IPS-18a (cell line): ENCODE measurements at regions not wholly inside any gene's neighbourhood (a gene's known extent, or its start where the extent isn't known, plus 50 kb on each side); places are given as distances from the start of the nearest gene placed in this dataset.

ENCODE experiments used
- H3K27ac ChIP-seq: one replicate; pipeline ENCODE4 v1.5.1; 2013; ENCODE audit warnings: low read length
- H3K27me3 ChIP-seq: one replicate; pipeline ENCODE4 v1.6.1; 2013; ENCODE audit warnings: mild to moderate bottlenecking, low read length; ENCODE audit not compliant: control insufficient read depth, insufficient read depth
- H3K36me3 ChIP-seq: one replicate; pipeline ENCODE4 v1.6.1; 2013; ENCODE audit warnings: low read depth, low read length; ENCODE audit not compliant: control insufficient read depth
- H3K4me1 ChIP-seq: one replicate; pipeline ENCODE4 v1.6.1; 2013; ENCODE audit warnings: low read depth, low read length; ENCODE audit not compliant: control insufficient read depth
- H3K4me3 ChIP-seq: one replicate; pipeline ENCODE4 v1.5.1; 2013; ENCODE audit warnings: low read length
- H3K9ac ChIP-seq: one replicate; pipeline ENCODE4 v1.6.1; 2013; ENCODE audit warnings: mild to moderate bottlenecking, low read length, moderate library complexity
- H3K9me3 ChIP-seq: one replicate; pipeline ENCODE4 v1.6.1; 2013; ENCODE audit warnings: low read depth, low read length; ENCODE audit not compliant: control insufficient read depth

DNA sequence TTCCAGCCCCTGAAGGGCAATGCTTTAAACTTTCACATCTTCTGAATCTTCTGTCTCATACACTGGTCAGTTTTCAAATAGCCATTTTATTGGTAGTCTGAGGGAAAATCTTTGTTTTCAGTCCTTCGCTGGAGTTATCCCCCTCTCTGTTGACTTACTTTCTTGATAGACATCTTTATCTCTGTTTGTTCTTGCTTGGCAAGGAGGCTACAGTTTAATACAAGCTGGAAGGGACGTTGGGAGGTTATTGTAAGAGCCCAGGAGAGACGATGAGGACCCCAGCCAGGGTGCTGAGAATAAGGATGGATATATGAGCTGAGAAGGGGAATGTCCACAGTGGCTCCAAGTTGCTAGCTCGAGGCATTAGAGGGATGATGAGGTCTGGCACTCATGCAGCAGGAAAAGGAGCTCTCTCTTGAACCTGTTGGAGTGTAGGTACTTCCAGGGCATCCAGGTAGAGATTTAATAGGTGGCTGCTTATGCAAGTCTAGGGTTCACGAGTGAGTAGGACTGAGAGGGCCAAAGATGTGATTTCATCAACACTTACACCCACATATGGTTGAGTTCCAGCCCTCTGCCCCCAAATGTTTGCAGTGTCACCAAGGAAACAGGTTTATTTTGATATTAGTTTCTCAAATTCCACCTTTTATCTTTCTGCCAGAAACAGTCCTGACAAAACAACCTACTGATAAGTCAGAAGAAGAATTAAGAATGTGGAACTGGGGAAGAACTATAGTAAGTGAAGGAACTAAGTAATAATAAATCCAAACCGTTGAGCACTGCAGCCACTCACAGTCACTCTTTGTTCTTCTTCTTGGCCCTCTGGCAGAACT is 237.3 kb upstream of the PROX1 start:
- no peak overlapping the region for H3K9ac ChIP-seq
- no peaks in the 10 kb centered on the region for H3K36me3 ChIP-seq
- H3K4me3 ChIP-seq, result no peak overlapping the region
- no peaks in the 10 kb centered on the region for H3K4me1 ChIP-seq
- H3K9me3 ChIP-seq, result no peaks in the 10 kb centered on the region
- H3K27ac ChIP-seq, result no peak overlapping the region
- no peaks in the 10 kb centered on the region for H3K27me3 ChIP-seq

DNA sequence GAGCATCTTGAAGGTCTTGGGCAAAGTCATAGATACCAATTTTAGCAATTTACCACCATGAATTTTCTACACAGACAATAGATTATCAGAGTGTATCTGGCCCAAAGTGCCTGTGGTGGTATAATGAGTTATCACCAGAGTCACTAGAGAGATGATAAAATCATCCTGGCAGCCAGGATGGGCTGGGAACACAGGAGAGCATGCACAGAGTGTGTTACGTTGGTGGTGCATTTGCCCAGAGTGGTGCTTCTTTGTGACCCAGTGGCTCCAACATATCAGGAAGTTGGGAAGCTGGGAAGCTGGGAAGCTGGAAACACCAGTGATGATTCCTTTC is 236.7 kb upstream of the PROX1 start:
- Histone ChIP-seq H3K9ac (no peak overlapping the region), H3K4me1 (no peaks in the 10 kb centered on the region), H3K27ac (no peak overlapping the region), H3K36me3 (no peaks in the 10 kb centered on the region), H3K27me3 (no peaks in the 10 kb centered on the region), H3K4me3 (no peak overlapping the region), H3K9me3 (no peaks in the 10 kb centered on the region)

DNA sequence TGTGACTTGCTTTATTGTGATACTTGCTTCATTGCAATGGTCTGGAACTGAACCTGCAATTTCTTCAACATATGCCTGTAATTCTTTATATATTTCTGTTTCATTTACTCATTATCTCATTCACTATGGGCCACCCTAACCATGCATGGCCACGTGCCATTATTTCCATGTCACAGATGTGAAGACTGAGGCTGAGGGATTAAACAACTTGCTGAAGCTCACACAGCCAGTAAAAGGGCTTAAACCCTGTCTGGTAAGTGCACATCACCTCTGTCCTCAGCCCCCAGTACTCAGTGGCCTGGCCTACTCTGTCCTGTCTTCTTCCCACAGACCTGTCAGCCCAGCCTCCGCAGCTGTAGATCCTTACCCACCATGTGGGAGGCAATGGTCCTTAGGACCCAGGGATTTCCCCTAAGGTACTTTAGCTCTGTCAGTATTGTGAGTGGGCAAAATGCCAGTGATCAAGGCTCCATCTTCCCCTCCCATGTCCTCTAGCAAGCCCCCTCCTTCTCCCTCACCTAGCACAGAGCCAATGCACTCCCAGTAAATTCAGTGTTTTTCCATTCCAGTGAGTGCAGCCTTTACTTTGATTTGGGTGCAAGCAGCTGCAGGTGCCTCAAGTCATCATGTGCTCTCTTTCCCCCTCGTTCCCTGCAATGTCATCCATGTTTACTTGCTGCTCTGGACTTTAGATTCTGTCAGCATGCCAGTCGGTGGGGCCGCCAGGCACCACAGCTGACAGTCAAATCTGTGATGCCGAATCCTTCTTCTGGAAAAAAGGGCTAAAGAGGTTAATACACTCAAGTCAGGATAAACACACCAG is 228.2 kb upstream of the PROX1 start:
- Histone ChIP-seq H3K4me3 (no peak overlapping the region), H3K9ac (no peak overlapping the region), H3K27ac (no peak overlapping the region), H3K9me3 (no peaks in the 10 kb centered on the region), H3K27me3 (no peaks in the 10 kb centered on the region), H3K36me3 (no peaks in the 10 kb centered on the region), H3K4me1 (peaks cover 5% of the 10 kb centered on the region)

DNA sequence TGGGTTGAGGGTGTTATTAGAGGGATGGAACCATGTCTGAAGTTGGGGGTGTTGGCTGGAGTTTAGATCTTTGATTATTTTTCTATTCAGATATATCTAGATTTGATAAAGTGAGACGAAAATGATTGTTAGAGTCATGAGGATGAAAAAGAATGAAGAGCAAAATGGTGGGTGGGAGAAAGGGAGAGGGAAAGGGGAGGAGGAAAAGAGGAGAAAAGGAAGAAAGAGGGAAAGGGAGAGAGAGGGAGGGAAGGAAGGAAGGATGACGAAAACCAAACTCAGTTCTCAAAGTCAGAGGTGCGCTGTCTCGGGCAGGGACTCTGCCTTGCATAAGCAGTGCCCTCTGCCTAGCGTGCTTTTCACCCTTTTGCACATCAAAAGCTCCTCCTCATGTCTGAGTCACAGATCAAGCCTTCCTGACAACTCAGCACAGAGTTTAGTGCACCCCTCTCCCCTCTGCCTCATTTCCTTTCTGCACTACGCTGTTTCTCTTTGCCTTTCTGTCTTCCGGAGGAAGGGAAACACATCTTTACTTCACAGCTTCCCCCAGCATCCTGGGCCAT is 225.8 kb upstream of the PROX1 start:
- Histone ChIP-seq H3K9me3 (no peaks in the 10 kb centered on the region), H3K27me3 (no peaks in the 10 kb centered on the region), H3K4me1 (peaks cover 5% of the 10 kb centered on the region), H3K4me3 (no peak overlapping the region), H3K27ac (no peak overlapping the region), H3K9ac (no peak overlapping the region), H3K36me3 (no peaks in the 10 kb centered on the region)

DNA sequence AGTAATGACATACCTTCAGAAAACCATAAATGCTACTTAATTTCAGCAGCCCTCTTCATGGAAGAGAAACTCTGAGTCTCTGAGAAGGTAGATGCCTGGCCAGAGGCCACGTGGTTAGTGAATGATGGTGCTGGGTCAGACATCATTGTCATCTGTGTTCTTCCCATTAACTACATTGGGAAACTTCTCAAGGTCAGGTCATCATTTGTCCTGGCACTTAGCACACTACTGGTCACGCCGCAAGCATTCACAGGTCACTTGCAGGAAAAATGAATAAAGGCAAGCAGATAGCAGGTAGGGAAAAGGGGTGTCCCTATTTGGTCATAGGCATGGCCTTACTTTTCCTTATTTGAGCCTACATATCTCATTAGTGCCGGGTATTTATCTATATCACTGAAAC is 220.1 kb upstream of the PROX1 start:
- Histone ChIP-seq H3K9me3 (no peaks in the 10 kb centered on the region), H3K9ac (no peak overlapping the region), H3K36me3 (no peaks in the 10 kb centered on the region), H3K4me3 (no peak overlapping the region), H3K27ac (no peak overlapping the region), H3K27me3 (no peaks in the 10 kb centered on the region), H3K4me1 (no peaks in the 10 kb centered on the region)

DNA sequence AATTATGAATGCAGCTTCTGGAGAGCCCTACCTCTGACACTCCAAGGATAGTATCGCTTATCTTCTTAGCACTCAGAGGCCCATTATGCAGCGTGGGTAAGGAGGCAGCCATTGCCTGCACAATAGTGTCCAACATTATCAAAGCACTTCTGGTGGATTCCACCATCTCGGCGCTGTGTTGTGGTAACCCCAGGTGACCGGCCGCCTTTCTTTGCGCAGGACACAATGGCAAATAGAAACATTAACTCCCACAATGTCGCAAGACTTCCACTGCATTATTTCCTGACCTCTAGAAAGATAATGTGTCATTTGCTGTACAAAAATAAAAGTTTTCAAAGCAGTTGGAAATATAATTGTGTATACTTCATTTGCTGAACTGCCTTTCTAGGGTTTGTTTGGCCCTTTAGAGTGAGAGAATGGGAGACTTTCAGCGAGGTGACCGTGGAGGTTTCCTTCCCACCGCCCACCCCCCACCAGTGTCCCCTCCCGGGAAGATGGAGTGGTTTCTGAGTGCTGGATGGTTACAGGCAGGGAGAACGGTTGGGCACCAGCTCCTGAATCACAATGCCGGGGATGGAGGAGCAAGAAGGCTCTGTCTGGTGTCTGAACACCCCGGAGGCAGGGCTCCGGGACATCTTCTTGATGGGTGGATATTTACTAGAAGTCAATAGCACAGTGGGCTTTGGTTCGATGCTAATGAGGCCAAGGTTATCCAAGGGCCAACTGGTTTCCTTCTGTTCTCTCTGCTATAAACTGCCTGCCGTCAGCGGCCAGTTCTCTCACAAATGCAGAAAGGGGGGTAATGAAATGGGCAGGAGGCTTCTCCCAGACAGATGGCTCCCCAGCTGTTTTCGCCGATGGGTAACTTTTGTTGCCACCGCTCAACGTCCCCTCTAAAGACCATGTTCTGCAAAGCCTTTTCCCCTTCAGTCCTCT is 215.4 kb upstream of the PROX1 start:
- H3K4me3 ChIP-seq, result no peak overlapping the region
- H3K27ac ChIP-seq, result no peak overlapping the region
- H3K4me1 ChIP-seq, result no peaks in the 10 kb centered on the region
- no peaks in the 10 kb centered on the region for H3K27me3 ChIP-seq
- no peaks in the 10 kb centered on the region for H3K9me3 ChIP-seq
- H3K9ac ChIP-seq, result no peak overlapping the region
- no peaks in the 10 kb centered on the region for H3K36me3 ChIP-seq

DNA sequence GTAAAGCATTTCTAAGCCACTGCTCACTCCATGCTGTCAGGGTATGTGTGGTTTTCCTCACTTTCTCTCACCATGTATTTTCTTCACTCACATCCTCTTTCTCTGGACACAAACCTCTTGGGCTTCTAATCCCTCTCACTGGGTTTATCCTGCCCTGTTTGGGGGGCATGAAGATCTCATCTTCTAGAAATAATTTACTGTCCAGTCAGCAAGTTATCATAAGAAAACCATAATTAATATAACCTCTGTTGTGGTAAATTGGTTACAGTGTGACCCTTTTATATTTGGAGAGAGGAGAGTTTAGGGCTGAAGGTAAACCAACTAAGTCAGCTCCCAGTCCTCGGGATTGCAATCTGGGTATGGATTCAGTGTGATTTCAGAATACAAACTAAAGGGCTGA is 213.8 kb upstream of the PROX1 start:
- no peaks in the 10 kb centered on the region for H3K27me3 ChIP-seq
- no peaks in the 10 kb centered on the region for H3K9me3 ChIP-seq
- H3K9ac ChIP-seq, result no peak overlapping the region
- H3K4me3 ChIP-seq, result no peak overlapping the region
- H3K36me3 ChIP-seq, result no peaks in the 10 kb centered on the region
- H3K27ac ChIP-seq, result no peak overlapping the region
- H3K4me1 ChIP-seq, result no peaks in the 10 kb centered on the region

DNA sequence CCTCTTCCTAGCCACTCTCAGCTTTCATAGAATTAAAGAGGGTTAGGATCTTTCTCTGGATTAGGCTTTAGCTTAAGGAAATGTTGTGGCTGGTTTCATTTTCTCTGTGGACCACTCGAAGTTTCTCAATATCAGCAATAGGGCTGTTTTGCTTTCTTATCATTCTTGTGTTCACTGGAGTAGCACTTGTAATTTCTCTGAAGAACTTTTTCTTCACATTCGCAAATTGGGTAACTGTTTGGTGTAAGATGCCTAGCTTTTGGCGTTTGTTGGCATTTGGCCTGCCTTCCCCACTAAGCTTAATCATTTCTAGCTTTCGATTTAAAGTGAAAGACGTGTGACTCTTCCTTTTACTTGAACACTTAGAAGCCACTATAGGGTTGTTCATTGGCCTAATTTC is 210.8 kb upstream of the PROX1 start:
- no peak overlapping the region for H3K27ac ChIP-seq
- no peak overlapping the region for H3K4me3 ChIP-seq
- H3K4me1 ChIP-seq, result no peaks in the 10 kb centered on the region
- no peak overlapping the region for H3K9ac ChIP-seq
- H3K27me3 ChIP-seq, result no peaks in the 10 kb centered on the region
- H3K9me3 ChIP-seq, result no peaks in the 10 kb centered on the region
- no peaks in the 10 kb centered on the region for H3K36me3 ChIP-seq

DNA sequence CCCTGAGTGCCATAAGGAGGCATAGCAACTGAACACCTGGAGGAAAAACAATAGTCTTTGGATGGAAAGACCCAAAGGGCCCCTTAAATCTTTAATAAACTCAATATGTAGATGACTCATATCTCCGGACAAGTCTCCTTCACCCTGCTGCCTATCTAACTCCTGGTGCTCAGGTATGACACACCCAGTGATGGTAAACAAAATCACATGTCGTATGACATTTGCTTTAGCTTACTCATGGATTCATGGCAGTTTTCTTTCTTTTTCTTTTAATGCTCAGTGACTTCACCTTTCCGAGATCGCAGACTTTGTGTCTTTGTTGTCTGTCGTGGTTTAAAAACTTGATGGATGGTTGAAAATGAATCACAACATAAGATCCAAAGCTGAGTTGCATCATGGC is 208.5 kb upstream of the PROX1 start:
- Histone ChIP-seq H3K4me1 (no peaks in the 10 kb centered on the region), H3K36me3 (no peaks in the 10 kb centered on the region), H3K27ac (no peak overlapping the region), H3K4me3 (no peak overlapping the region), H3K9me3 (no peaks in the 10 kb centered on the region), H3K9ac (no peak overlapping the region), H3K27me3 (no peaks in the 10 kb centered on the region)

DNA sequence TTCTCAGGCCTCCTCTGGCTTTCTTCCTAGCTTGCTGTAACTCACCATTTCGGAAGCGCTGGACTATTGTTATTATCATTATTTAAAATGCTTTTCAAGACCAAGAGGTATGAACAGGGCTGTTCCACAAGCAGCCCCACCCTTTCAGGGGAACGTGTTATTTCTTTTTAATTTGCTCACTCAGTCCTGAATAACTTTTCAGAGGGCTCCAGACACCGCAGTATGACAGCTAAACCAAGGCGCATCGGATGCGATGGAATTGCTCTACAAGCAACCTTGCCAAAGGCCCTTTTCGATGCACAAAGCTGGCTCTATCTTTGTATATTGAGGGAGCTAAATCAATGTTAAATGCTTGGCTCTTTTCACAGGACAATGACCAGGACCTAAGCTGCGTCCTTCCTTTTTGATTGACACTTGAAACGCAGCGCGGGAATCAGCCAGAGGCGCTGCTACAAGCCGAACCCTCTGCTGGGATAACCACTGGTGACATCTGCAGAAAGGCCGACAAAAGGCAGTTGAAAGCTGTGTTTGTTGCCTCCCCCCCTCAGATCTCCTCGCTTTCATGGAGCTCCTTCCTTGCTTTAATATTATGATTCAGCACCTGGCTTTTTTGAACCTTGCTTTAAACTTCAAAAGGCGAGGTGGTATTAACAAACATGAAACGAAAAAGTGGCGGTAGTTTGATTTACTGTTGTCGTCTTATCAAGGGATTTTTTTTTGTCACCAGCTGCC is 204.7 kb upstream of the PROX1 start:
- no peaks in the 10 kb centered on the region for H3K9me3 ChIP-seq
- no peak overlapping the region for H3K9ac ChIP-seq
- H3K36me3 ChIP-seq, result no peaks in the 10 kb centered on the region
- H3K27ac ChIP-seq, result no peak overlapping the region
- no peak overlapping the region for H3K4me3 ChIP-seq
- no peaks in the 10 kb centered on the region for H3K27me3 ChIP-seq
- H3K4me1 ChIP-seq, result no peaks in the 10 kb centered on the region
